ENCODE measurements at regions not wholly inside any gene's neighbourhood (a gene's known extent, or its start where the extent isn't known, plus 50 kb on each side); places are given as distances from the start of the nearest gene placed in this dataset.

- no peak for TF ChIP-seq CTCF (IDR thresholded peaks at IDR 0.05; ENCODE audit: insufficient read depth, low read depth, low read length)
- no peak for TF ChIP-seq EZH2 (IDR thresholded peaks at IDR 0.05; ENCODE audit: insufficient read depth, low read length)
Measured at GRCh38 chr6:74177506-74177905, 481.5 kb downstream of the CD109 start.

Measured in astrocyte (in vitro differentiated cells and primary cell).